Dedifferentiated amniotic fluid mesenchymal stem cell (primary cell): ENCODE measurements at regions not wholly inside any gene's neighbourhood (a gene's known extent, or its start where the extent isn't known, plus 50 kb on each side); places are given as distances from the start of the nearest gene placed in this dataset.

ENCODE experiments used
- DNase-seq: peaks from one replicate; pipeline ENCODE4 v3.0.0-alpha.2; 2016; ENCODE audit errors: extremely low spot score

GRCh38 chr11:27287205-27287604, 75.8 kb downstream of the CCDC34 start:
- DNase-seq, result no peak

DNA sequence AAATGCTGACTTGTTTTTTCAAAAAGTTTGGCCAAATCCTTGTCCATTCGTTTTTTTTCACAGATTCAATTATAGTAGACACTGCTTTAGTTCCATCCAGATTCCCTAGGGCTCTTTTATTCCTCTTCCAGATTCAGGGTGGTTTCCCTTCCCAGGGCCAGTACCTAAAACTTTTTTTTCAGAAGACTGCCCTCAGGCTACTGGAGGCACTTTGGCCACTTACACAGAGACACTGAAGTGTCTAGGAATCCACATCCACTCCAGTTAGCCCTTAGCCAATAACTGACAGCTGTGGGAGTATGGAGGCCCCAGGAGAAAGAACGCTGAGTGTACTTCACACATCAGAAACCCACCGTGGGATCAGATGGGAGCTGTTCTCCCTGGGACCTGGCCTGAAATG, 77.3 kb downstream of the CCDC34 start:
- no peak for DNase-seq

- peak; percentile 19 for DNase-seq
Observed at GRCh38 chr11:27282806-27283205, 80.2 kb downstream of the CCDC34 start.

DNA sequence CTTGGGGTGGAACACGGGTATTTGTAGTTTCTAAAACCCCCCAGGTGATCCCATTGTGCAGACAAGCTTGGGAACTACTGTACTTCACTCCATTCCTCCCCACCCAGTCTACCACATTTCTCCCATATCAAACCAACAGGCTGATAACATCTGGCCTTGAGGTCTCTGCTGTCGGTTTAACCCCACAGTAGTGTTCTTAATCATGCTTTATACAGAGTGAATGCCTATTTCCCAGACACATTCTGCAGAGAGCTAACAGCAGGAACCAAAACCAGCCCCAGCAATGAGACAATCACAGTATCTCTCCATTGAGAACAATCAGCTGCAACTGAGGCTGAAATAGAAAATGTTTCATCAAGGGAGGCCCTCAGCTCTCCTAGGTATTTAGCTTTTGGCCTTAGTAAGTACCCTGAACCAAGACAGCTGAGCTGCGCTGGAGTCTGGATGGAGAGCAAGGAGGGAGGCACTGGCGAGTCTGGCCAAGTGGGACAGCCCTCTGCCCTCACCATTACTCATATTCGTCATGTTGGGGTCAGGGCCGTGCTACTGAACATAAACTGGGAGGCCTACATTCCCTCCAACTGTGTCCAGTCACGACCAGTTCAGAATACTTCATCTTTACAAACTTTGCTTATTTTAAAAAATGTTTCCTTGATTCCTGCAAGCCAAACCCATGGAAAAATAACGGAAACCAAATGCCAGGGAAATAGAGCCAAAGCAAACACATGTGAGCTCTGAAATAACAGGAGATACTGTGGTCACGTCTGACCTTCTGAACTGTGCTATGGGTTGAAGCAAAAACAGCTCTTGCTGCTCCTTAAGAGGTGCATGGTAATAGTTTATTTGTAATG, 81.0 kb downstream of the CCDC34 start:
- DNase-seq, result peak; percentile 91

DNA sequence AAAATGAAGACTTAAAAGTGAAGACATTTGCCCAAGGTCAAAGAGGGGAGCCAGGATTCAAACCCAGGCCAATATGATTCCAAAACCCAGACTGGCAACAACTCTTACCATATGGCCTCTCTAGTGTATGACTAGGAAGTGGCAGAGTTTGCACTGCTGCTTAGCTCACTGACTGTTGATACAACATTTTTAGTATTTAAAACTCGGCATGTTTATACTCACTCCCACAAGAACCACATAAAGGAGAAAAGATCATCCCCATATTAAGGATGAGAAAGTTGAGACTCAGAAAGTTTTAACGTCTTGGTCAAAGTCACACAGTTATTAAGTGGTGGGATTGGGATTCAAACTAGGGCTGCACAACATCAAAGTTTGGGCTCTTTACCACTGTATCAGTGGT, 81.7 kb downstream of the CCDC34 start:
- DNase-seq, result no peak

GRCh38 chr11:27280140-27280539, 82.9 kb downstream of the CCDC34 start:
- DNase-seq, result no peak

DNA sequence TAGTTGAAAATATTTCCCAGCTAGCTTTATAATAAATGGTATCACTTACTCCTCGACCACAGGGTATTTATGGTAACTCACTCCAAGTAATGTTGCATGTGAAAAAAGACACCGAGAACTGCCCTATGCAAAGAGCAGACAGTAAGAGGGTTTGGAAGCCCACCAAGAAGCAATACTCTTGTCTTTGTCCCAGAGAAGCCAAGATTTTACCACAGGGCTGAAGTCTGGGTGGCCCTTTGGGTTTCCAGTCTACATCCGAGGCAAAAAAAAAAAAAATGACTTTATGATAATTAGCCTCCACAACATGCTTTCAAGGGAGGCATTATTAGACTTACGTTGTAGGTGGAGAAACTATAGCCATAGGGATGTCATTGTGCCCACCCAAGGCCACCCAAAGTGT, 83.6 kb downstream of the CCDC34 start:
- no peak for DNase-seq

DNA sequence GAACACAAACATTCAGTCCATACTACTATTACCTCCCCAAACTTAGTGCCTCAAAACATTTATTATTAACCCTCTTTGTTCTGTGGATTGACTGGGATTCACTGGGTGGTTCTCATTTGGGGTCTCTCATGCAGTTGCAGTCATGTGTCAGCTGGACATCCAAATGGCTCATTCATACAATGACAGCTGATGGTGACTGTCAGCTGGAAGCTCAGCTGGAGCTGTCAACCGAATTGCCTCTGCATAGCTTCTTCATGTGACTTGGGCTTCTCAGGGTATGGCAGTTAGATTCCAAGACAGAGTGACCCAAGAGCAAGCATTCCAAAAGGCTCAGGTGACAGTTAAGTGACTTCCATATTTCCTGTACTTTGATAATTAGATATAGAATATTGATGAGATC, 85.2 kb downstream of the CCDC34 start:
- no peak for DNase-seq

DNA sequence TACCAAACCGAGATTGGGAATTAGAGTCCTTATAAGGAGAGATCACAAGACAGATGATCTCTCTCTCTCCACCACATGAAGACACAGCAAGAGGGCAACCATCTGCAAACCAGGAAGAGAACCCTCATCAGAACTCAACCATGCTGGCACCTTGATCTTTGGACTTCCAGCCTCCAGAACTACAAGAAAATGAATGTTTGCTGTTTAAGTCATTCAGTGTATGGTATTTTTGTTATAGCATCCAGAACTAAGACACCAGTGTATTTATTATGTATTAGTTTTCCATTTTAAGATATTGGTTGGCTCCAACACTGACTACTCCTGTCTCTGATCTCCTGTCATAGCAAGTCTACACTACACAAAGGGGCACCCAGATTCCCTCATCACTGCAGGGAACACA, 86.9 kb downstream of the CCDC34 start:
- no peak for DNase-seq

- DNase-seq, result no peak
Observed at GRCh38 chr11:27274854-27275395, 88.1 kb downstream of the CCDC34 start.

DNA sequence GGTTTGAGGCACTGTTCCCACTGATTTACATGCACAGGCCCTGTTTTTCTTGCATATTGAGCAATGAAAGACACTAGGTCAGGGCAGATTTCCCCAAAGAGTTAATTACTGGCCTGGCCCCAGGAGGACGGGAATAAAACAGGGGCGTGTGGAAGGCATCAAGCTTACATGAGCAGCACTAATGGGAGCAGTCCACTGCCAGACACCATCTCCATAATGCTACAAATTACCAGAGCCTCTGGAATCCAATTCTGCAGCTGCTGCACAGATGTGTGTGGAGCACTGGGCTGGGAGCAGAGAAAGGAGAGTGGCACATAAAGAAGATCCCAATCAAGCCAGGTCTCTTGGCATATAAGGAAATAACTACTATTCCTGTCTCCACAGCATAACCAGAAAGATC, 96.9 kb downstream of the CCDC34 start:
- DNase-seq, result no peak

GRCh38 chr11:27263986-27264385, 99.0 kb downstream of the CCDC34 start:
- DNase-seq, result no peak

DNA sequence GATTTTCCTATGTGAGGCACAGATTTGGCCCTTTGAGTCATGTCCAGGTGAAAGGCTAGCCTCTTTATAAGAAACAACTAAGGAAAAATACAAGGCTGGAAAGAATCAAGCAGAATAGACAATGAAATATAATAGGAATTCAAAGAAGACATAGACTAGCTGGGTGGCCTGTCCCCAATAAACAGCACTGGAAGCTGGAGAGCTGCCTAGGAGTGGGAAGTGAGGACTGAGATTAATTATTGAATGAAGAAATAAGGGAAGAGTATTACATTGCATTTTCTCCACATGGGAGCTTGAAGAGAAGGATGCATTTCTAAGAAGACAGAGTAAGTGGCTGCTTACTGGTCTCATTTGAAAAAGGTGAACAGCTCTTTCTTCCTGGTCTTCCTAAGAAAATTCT, 100.0 kb downstream of the CCDC34 start:
- no peak for DNase-seq

DNA sequence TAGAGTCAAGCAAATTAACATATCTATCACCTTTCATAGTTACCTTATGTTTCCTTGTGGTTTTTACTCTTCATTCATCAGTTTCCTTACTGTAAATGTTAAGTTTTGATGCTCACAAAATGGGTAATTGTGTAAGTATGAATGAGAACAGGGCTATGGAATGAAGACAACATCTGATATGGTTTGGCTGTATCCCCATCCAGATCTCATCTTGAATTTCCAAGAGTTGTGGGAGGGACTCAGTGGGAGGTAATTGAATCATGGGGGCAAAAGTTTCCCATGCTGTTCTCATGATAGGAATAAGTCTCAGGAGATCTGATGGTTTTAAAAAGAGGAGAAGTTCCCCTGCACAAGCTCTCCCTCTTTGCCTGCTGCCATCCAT, 107.6 kb downstream of the CCDC34 start:
- DNase-seq, result peak; percentile 91

GRCh38 chr11:27254744-27255446, 108.1 kb downstream of the CCDC34 start:
- DNase-seq, result peak; percentile 88

DNA sequence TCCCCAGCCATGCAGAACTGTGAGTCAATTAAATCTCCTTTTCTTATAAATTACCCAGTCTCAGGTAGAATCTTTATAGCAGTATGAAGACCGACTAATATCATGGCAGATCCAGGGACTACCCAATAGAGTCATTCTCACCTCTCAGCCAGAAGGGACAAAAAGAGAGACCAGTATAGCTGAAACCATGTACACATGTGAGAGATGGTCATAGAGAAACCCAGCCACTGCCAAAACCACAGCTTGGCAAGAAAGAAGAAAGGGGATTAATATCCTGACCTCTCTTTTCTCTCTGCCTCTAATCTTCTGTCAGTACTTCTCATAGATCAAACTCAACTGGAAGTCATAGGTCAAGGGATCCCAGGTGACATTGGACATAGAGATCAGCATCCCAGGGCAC, 109.8 kb downstream of the CCDC34 start:
- no peak for DNase-seq

- DNase-seq, result no peak
Observed at GRCh38 chr11:27250867-27251665, 111.9 kb downstream of the CCDC34 start.

- DNase-seq, result no peak
Observed at GRCh38 chr11:27248576-27249509, 114.2 kb downstream of the CCDC34 start.

- no peak for DNase-seq
Observed at GRCh38 chr11:27247660-27248059, 115.4 kb downstream of the CCDC34 start.

GRCh38 chr11:27246925-27247324, 116.1 kb downstream of the CCDC34 start:
- no peak for DNase-seq

DNA sequence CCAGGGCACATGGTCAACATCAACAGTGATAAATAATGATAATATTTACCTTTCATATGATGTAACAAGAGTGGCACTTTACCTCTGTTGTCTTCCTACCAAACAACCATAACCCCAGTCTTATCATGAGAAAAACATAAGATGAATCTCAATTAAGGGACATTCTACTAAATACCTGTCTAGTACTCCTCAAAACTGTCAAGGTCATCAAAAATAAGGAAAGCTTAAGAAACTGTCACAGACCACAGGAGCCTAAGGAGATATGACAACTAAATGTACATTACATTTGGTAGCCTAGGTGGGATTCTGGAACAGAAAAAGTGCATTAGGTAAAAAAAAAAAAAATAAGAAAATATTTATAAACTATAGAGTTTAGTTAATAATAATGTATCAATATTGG, 118.1 kb downstream of the CCDC34 start:
- no peak for DNase-seq
